ENCODE measurements at regions not wholly inside any gene's neighbourhood (a gene's known extent, or its start where the extent isn't known, plus 50 kb on each side); places are given as distances from the start of the nearest gene placed in this dataset.
A peak's percentile ranks its signal among the peaks of the same experiment; 100 is the strongest.

GRCh38 chr5:12851761-12852160 lies 947.5 kb upstream of the CTNND2 start:
- TF ChIP-seq, protein P1, sequence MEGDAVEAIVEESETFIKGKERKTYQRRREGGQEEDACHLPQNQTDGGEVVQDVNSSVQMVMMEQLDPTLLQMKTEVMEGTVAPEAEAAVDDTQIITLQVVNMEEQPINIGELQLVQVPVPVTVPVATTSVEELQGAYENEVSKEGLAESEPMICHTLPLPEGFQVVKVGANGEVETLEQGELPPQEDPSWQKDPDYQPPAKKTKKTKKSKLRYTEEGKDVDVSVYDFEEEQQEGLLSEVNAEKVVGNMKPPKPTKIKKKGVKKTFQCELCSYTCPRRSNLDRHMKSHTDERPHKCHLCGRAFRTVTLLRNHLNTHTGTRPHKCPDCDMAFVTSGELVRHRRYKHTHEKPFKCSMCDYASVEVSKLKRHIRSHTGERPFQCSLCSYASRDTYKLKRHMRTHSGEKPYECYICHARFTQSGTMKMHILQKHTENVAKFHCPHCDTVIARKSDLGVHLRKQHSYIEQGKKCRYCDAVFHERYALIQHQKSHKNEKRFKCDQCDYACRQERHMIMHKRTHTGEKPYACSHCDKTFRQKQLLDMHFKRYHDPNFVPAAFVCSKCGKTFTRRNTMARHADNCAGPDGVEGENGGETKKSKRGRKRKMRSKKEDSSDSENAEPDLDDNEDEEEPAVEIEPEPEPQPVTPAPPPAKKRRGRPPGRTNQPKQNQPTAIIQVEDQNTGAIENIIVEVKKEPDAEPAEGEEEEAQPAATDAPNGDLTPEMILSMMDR (IDR thresholded peaks at IDR 0.05; ENCODE audit: unreplicated experiment): no peak
- H3K27me3 Mint-ChIP-seq (ENCODE audit: insufficient read depth, unreplicated experiment): no peaks in the 10 kb centered on the region
- no peak for DNase-seq (ENCODE audit: unreplicated experiment)
- H3K4me1 Mint-ChIP-seq (ENCODE audit: insufficient read depth, unreplicated experiment): peaks cover 5% of the 10 kb centered on the region
- CTCF ChIA-PET: no interaction called here
- H3K9me3 Mint-ChIP-seq (ENCODE audit: unreplicated experiment): peaks cover 7% of the 10 kb centered on the region
- H3K4me3 Mint-ChIP-seq (ENCODE audit: unreplicated experiment): no peak overlapping the region
- H3K27ac Mint-ChIP-seq (ENCODE audit: low read depth, unreplicated experiment): no peak overlapping the region
- intact Hi-C loops (cut with micrococcal nuclease): no loop called here
- POLR2A ChIA-PET: interaction anchor here (0.7 kb wide), 1 partner anchor 12 kb away, joined by 3 read pairs; no protein-coding TSS in a partner anchor
- no TSS peak for BruUV-seq (replicated peaks)
- H3K36me3 Mint-ChIP-seq (ENCODE audit: insufficient read depth, unreplicated experiment): no peaks in the 10 kb centered on the region

DNA sequence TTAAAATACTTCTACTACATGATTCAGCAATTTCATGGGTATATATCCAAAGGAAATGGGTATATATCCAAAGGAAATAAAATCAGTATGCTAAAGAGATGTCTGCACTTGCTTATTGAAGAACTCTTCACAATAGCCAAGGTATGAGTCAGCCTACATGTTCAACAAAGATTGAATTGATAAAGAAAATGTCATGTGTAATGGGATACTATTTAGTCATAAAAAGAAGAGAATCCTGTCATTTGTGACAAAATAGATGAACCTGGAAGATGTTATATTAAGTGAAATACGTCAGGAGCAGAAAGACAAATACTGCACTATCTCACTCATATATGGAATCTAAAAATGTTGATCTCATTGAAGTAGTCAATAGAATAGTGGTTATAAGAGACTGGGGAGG lies 944.5 kb upstream of the CTNND2 start:
- Mint-ChIP-seq H3K4me1 (ENCODE audit: insufficient read depth, unreplicated experiment) (peaks cover 5% of the 10 kb centered on the region), H3K9me3 (ENCODE audit: unreplicated experiment) (peaks cover 7% of the 10 kb centered on the region), H3K4me3 (ENCODE audit: unreplicated experiment) (no peak overlapping the region), H3K27ac (ENCODE audit: low read depth, unreplicated experiment) (no peak overlapping the region), H3K36me3 (ENCODE audit: insufficient read depth, unreplicated experiment) (no peaks in the 10 kb centered on the region), H3K27me3 (ENCODE audit: insufficient read depth, unreplicated experiment) (no peaks in the 10 kb centered on the region)
- POLR2A ChIA-PET: no interaction called here
- peak; percentile 1 for DNase-seq (ENCODE audit: unreplicated experiment)
- intact Hi-C loops (cut with micrococcal nuclease): no loop called here
- TF ChIP-seq, protein P1 (IDR thresholded peaks at IDR 0.05; ENCODE audit: unreplicated experiment): no peak
- CTCF ChIA-PET: no interaction called here
- BruUV-seq (replicated peaks): no TSS peak

DNA sequence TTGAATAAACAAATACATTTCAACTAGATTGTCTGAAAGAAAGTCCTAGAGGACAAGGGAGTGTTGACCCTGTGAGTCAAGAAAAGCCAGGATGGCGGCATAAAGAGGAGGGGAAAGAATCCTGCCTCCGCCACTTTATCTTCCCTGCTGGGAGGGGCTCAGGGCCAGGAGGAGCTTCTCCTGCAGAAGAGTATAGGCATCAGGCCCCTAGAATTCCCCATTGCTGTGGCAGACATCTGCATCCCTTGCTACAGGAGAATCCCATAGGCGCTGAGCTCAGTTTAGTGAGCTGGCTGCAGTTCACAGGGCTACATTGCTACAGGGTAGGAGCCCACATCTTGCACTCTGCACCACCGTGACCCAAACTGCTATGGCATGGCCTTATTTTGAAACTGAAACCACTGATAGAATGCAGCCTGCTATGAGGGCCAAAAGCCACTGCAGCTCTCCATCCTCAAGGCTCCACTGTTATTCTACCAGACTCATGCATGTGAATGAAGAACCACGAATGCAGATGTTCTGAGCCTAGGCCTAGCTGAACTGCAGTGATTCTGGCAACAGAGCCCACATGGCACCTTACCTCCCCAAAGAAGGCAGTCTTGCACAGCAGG lies 941.4 kb upstream of the CTNND2 start:
- no peaks in the 10 kb centered on the region for H3K27me3 Mint-ChIP-seq (ENCODE audit: insufficient read depth, unreplicated experiment)
- BruUV-seq (replicated peaks): no TSS peak
- TF ChIP-seq, protein P1 (IDR thresholded peaks at IDR 0.05; ENCODE audit: unreplicated experiment): no peak
- peaks cover 5% of the 10 kb centered on the region for H3K4me1 Mint-ChIP-seq (ENCODE audit: insufficient read depth, unreplicated experiment)
- intact Hi-C loops (cut with micrococcal nuclease): no loop called here
- no peak overlapping the region for H3K4me3 Mint-ChIP-seq (ENCODE audit: unreplicated experiment)
- CTCF ChIA-PET: interaction anchor here (0.6 to 0.7 kb wide), 3 partner anchors 10 to 1106 kb away, joined by 3 to 6 read pairs (median 3); no protein-coding TSS in a partner anchor
- DNase-seq (ENCODE audit: unreplicated experiment): no peak
- no peak overlapping the region for H3K27ac Mint-ChIP-seq (ENCODE audit: low read depth, unreplicated experiment)
- H3K9me3 Mint-ChIP-seq (ENCODE audit: unreplicated experiment): no peaks in the 10 kb centered on the region
- POLR2A ChIA-PET: no interaction called here
- H3K36me3 Mint-ChIP-seq (ENCODE audit: insufficient read depth, unreplicated experiment): no peaks in the 10 kb centered on the region

- TF ChIP-seq, protein P1 (IDR thresholded peaks at IDR 0.05; ENCODE audit: unreplicated experiment): no peak
- no peaks in the 10 kb centered on the region for H3K36me3 Mint-ChIP-seq (ENCODE audit: insufficient read depth, unreplicated experiment)
- DNase-seq (ENCODE audit: unreplicated experiment): no peak
- BruUV-seq (replicated peaks): no TSS peak
- no peaks in the 10 kb centered on the region for H3K4me1 Mint-ChIP-seq (ENCODE audit: insufficient read depth, unreplicated experiment)
- ChIA-PET POLR2A (no interaction called here), CTCF (interaction anchor here (0.9 kb wide), 1 partner anchor 10 kb away, joined by 4 read pairs; no protein-coding TSS in a partner anchor)
- H3K27ac Mint-ChIP-seq (ENCODE audit: low read depth, unreplicated experiment): no peak overlapping the region
- no peaks in the 10 kb centered on the region for H3K9me3 Mint-ChIP-seq (ENCODE audit: unreplicated experiment)
- no peak overlapping the region for H3K4me3 Mint-ChIP-seq (ENCODE audit: unreplicated experiment)
- intact Hi-C loops (cut with micrococcal nuclease): no loop called here
- H3K27me3 Mint-ChIP-seq (ENCODE audit: insufficient read depth, unreplicated experiment): no peaks in the 10 kb centered on the region
Measured at GRCh38 chr5:12840972-12841371, 936.7 kb upstream of the CTNND2 start.

All from MCF 10A (cell line).